ENCODE measurements at regions not wholly inside any gene's neighbourhood (a gene's known extent, or its start where the extent isn't known, plus 50 kb on each side); places are given as distances from the start of the nearest gene placed in this dataset.

DNA sequence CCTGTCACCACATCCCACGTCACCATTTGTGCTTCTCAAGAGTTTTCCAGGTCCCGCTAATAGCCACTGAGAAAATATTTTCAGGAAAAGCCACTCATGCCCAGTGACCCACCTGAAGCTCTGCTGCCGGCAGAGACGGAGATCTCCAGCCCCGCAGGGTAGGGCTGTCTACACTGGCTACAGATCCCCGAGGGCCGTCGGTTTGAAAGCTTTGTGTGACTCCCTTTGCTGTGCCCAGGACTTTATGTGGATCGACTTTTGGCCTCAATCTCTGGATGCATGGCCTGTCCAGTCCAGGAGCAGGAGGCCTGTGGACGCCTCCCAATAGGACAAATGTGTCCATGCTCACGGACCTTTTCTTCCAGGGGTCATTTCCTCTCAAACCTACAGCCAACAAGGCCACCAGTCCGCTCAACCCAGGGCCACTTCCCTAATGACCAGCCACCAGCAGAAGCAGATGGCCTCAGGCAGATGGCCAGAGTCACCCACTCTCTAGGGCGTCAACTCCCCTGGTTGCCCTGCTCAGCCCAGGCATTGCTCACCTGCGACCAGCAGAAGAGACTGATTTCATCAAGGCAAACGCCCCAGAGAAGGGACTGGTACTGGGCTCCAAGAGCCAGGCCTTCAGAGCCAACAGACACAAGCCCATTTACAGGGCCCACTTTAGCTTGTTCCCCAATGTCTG lies 76.4 kb downstream of the OAT start:
- TF ChIP-seq, protein P1, sequence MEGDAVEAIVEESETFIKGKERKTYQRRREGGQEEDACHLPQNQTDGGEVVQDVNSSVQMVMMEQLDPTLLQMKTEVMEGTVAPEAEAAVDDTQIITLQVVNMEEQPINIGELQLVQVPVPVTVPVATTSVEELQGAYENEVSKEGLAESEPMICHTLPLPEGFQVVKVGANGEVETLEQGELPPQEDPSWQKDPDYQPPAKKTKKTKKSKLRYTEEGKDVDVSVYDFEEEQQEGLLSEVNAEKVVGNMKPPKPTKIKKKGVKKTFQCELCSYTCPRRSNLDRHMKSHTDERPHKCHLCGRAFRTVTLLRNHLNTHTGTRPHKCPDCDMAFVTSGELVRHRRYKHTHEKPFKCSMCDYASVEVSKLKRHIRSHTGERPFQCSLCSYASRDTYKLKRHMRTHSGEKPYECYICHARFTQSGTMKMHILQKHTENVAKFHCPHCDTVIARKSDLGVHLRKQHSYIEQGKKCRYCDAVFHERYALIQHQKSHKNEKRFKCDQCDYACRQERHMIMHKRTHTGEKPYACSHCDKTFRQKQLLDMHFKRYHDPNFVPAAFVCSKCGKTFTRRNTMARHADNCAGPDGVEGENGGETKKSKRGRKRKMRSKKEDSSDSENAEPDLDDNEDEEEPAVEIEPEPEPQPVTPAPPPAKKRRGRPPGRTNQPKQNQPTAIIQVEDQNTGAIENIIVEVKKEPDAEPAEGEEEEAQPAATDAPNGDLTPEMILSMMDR (IDR thresholded peaks at IDR 0.05): no peak
- TF ChIP-seq POLR2A (IDR thresholded peaks at IDR 0.05): no peak
